DMS53 treated with DMSO at 0.1 percent for 48 hours (cell line): ENCODE measurements at regions not wholly inside any gene's neighbourhood (a gene's known extent, or its start where the extent isn't known, plus 50 kb on each side); places are given as distances from the start of the nearest gene placed in this dataset.

Experiments
- DNase-seq: peaks from one replicate; lab custom pipeline; 2025; ENCODE audit not compliant: unreplicated experiment; lab: John Stamatoyannopoulos, UW

GRCh38 chr16:49216593-49216992, 65.0 kb downstream of the CBLN1 start:
- no peak for DNase-seq

- DNase-seq = no peak
Measured at GRCh38 chr16:49213594-49213993, 68.0 kb downstream of the CBLN1 start.

- no peak for DNase-seq
Measured at GRCh38 chr16:49204191-49204590, 77.4 kb downstream of the CBLN1 start.

- no peak for DNase-seq
Measured at GRCh38 chr16:49203361-49203760, 78.3 kb downstream of the CBLN1 start.

- DNase-seq = no peak
Measured at GRCh38 chr16:49201118-49201517, 80.5 kb downstream of the CBLN1 start.

GRCh38 chr16:49200223-49200820, 81.3 kb downstream of the CBLN1 start:
- DNase-seq = no peak

- no peak for DNase-seq
Measured at GRCh38 chr16:49195237-49195548, 86.4 kb downstream of the CBLN1 start.

GRCh38 chr16:49194537-49195236, 87.0 kb downstream of the CBLN1 start:
- DNase-seq = no peak

GRCh38 chr16:49193596-49193995, 88.0 kb downstream of the CBLN1 start:
- no peak for DNase-seq

GRCh38 chr16:49189286-49189685, 92.4 kb downstream of the CBLN1 start:
- no peak for DNase-seq

GRCh38 chr16:49183911-49184310, 97.7 kb downstream of the CBLN1 start:
- no peak for DNase-seq

- no peak for DNase-seq
Measured at GRCh38 chr16:49181791-49182518, 99.7 kb downstream of the CBLN1 start.

- no peak for DNase-seq
Measured at GRCh38 chr16:49179714-49180330, 101.8 kb downstream of the CBLN1 start.

- no peak for DNase-seq
Measured at GRCh38 chr16:49168126-49168525, 113.5 kb downstream of the CBLN1 start.

- no peak for DNase-seq
Measured at GRCh38 chr16:49165025-49165424, 116.6 kb downstream of the CBLN1 start.

GRCh38 chr16:49161191-49161590, 120.4 kb downstream of the CBLN1 start:
- no peak for DNase-seq

- no peak for DNase-seq
Measured at GRCh38 chr16:49158029-49158642, 123.5 kb downstream of the CBLN1 start.

- no peak for DNase-seq
Measured at GRCh38 chr16:49150341-49150740, 131.3 kb downstream of the CBLN1 start.

GRCh38 chr16:49148410-49148809, 133.2 kb downstream of the CBLN1 start:
- DNase-seq = no peak

GRCh38 chr16:49140618-49141017, 141.0 kb downstream of the CBLN1 start:
- no peak for DNase-seq

GRCh38 chr16:49130397-49130796, 151.2 kb downstream of the CBLN1 start:
- no peak for DNase-seq

- no peak for DNase-seq
Measured at GRCh38 chr16:49129935-49130334, 151.7 kb downstream of the CBLN1 start.
